HL-60 (cell line): ENCODE measurements at regions not wholly inside any gene's neighbourhood (a gene's known extent, or its start where the extent isn't known, plus 50 kb on each side); places are given as distances from the start of the nearest gene placed in this dataset.

Experiments
- DNase-seq, 2 experiments: peaks; one replicate each; pipeline ENCODE4 v3.0.0-alpha.2; 2010 to 2020; ENCODE audit warnings: low read depth in 1 of 2, low spot score in 1 of 2
- H3K27ac ChIP-seq: fragments of 250-450 bp; sonication (Bioruptor Pico); replicated peaks from 2 replicates; pipeline ENCODE4 v1.5.1; 2020; ENCODE audit warnings: mild to moderate bottlenecking, moderate library complexity
- H3K27me3 ChIP-seq: fragments of 250-450 bp; sonication (Bioruptor Pico); 2 replicates; pipeline ENCODE4 v1.5.1; 2021; ENCODE audit warnings: mild to moderate bottlenecking, moderate library complexity; ENCODE audit not compliant: insufficient read depth, poor library complexity, severe bottlenecking
- H3K4me3 ChIP-seq: replicated peaks from 2 replicates; pipeline ENCODE4 v1.5.1; 2011; ENCODE audit warnings: mild to moderate bottlenecking, control low read depth, low read length; ENCODE audit not compliant: insufficient read depth
- CTCF ChIP-seq: IDR thresholded peaks from one replicate; pipeline ENCODE4 v1.5.1; 2011; ENCODE audit warnings: low read length, control low read depth, inconsistent platforms; ENCODE audit not compliant: insufficient read depth
- GABPA ChIP-seq: IDR thresholded peaks from 2 replicates; pipeline ENCODE4 v1.6.1; 2012; ENCODE audit warnings: low read depth
- POLR2AphosphoS5 ChIP-seq: IDR thresholded peaks from 2 replicates; pipeline ENCODE4 v1.6.1; 2012; ENCODE audit warnings: low read depth
- SPI1 ChIP-seq: IDR thresholded peaks from 2 replicates; pipeline ENCODE4 v1.6.1; 2012; ENCODE audit warnings: low read depth, mild to moderate bottlenecking, borderline replicate concordance
- TF ChIP-seq, protein P1 (sequence below): IDR thresholded peaks from 2 replicates; pipeline ENCODE4 v1.6.1; 2012; ENCODE audit warnings: low read depth; ENCODE audit not compliant: insufficient replicate concordance

GRCh38 chr9:12891588-12891987 is 116.8 kb downstream of the LURAP1L start:
- H3K27ac ChIP-seq = no peak overlapping the region
- TF ChIP-seq GABPA = no peak
- TF ChIP-seq SPI1 = no peak
- TF ChIP-seq, protein P1, sequence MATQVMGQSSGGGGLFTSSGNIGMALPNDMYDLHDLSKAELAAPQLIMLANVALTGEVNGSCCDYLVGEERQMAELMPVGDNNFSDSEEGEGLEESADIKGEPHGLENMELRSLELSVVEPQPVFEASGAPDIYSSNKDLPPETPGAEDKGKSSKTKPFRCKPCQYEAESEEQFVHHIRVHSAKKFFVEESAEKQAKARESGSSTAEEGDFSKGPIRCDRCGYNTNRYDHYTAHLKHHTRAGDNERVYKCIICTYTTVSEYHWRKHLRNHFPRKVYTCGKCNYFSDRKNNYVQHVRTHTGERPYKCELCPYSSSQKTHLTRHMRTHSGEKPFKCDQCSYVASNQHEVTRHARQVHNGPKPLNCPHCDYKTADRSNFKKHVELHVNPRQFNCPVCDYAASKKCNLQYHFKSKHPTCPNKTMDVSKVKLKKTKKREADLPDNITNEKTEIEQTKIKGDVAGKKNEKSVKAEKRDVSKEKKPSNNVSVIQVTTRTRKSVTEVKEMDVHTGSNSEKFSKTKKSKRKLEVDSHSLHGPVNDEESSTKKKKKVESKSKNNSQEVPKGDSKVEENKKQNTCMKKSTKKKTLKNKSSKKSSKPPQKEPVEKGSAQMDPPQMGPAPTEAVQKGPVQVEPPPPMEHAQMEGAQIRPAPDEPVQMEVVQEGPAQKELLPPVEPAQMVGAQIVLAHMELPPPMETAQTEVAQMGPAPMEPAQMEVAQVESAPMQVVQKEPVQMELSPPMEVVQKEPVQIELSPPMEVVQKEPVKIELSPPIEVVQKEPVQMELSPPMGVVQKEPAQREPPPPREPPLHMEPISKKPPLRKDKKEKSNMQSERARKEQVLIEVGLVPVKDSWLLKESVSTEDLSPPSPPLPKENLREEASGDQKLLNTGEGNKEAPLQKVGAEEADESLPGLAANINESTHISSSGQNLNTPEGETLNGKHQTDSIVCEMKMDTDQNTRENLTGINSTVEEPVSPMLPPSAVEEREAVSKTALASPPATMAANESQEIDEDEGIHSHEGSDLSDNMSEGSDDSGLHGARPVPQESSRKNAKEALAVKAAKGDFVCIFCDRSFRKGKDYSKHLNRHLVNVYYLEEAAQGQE = no peak
- TF ChIP-seq CTCF = no peak
- TF ChIP-seq POLR2AphosphoS5 = no peak
- no peak for DNase-seq
- no peaks in the 10 kb centered on the region for H3K27me3 ChIP-seq
- no peak overlapping the region for H3K4me3 ChIP-seq

- TF ChIP-seq GABPA (no peak), CTCF (no peak), POLR2AphosphoS5 (no peak), SPI1 (no peak)
- TF ChIP-seq, protein P1 = no peak
- H3K4me3 ChIP-seq = no peak overlapping the region
- no peak for DNase-seq
Observed at GRCh38 chr9:12903316-12903715, 128.5 kb downstream of the LURAP1L start.

DNA sequence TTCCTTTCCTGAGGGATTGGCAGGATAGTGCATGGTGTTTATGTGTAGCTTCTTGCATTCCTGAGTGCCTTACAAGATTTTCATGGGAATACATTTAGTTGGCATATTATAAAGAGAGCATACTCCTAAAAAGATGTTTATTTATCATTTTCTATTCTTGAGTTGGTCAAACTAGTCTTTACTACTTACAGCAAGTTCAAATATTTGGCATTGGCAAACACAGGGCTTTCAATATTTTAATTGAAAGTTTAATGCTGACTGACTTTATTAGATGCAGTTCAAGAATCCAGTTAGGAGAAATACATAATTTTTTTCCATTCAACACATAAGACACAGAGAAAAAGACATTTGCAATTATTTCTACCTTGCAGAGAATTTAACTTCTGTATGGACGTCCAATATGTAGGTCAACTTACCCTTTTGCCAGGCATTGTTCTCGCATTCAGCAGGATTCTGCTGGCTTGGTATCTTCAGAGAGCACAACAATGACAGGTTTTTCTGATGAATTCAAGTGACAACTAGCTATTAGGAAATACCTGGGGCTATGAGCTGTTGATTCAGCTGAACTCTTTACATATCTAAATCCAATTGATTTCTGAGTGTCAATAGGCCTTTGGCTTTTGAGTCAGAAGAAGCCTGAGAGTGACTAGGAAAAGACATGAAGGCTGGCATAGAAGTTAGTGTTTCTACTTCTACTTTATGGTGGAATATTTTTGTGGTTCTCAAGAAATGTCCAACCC is 129.6 kb downstream of the LURAP1L start:
- DNase-seq = no peak
- Histone ChIP-seq H3K27ac (no peak overlapping the region), H3K27me3 (no peaks in the 10 kb centered on the region), H3K4me3 (no peak overlapping the region)
- TF ChIP-seq, protein P1 = no peak
- no peak for TF ChIP-seq GABPA
- no peak for TF ChIP-seq POLR2AphosphoS5
- no peak for TF ChIP-seq CTCF
- no peak for TF ChIP-seq SPI1

More at GRCh38 chr9:12903316-12903715, 128.5 kb downstream of the LURAP1L start:
- H3K27me3 ChIP-seq = no peaks in the 10 kb centered on the region
- H3K27ac ChIP-seq = no peak overlapping the region
